ENCODE measurements at regions not wholly inside any gene's neighbourhood (a gene's known extent, or its start where the extent isn't known, plus 50 kb on each side); places are given as distances from the start of the nearest gene placed in this dataset.
"Not testable (repeated sequence)": the region's sequence is repeated elsewhere in the genome, so short reads cannot be mapped to it uniquely, and the experiment has no call there.

DNA sequence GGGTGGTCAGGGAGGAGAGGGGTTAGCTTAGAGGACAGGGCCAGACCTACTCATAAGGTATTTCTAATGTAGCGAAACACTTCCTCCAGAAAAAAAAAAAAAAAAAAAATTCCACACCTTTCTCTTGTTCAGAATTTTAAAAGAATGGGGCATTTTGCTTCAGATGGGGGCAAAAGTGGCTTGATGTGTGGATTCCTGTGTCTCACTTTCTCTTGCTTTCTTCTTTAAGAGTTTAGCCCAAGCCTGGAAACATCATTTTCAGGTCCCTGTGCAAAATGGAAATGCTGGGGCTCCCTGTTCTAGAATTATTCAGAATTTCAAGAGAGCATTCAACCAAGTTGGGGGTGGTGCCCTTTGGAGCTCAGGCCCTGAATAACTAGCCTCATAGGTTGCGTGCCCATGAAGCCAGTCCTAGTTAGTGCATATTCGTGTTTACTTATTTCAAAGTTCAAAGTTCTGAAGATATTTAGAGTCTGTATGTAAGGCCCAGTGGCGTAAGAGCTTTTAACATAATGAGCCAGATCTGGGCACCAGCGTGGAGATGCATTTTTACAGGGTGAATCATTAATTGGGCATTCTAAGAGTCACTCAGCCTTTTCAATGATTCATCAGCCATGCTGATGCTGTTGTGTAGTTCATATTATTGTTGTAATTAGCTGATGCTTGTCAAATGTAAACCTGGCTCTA lies 104.5 kb downstream of the RPLP1 start:
- Mint-ChIP-seq H3K36me3 (peaks cover under 1% of the 10 kb centered on the region), H3K27me3 (peaks cover 17% of the 10 kb centered on the region), H3K4me3 (no peak overlapping the region), H3K4me1 (no peaks in the 10 kb centered on the region), H3K27ac (no peak overlapping the region), H3K9me3 (peaks cover 3% of the 10 kb centered on the region)
- ATAC-seq = no peak

DNA sequence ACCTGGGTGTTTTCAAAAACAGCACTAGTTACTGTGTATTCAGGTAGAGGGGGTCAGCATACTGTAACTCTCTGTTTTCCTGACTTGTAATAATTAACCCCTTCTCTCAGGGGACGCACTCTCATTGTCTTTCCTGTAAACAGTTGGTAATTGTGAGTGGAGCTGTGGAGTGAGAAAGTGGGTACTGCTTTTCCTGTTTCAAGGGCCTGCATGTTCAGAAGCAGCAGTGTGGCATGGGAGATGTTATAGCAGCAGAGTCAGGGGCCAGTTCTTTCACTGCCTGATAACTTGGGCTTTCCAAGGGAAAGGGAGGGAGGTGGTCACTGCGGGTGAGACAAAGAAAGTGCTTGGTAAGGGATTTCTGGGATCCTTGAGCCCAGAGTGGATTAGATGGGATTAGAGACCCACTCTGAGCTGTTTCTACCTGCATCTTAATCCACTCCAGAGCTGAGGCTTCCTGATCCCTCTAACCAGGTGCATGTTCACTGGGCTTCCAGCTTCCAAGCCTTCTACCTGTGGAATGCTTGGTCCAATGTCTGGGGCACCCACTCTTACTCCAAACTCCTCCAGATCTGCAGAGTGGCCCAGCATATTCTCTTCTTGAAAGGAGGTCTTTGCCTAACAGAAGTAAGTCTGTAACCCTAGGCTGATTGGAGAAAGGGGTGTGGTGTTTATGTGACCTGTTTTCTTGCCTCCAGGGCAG lies 105.2 kb downstream of the RPLP1 start:
- Mint-ChIP-seq H3K27ac (no peak overlapping the region), H3K27me3 (peaks cover 15% of the 10 kb centered on the region)

DNA sequence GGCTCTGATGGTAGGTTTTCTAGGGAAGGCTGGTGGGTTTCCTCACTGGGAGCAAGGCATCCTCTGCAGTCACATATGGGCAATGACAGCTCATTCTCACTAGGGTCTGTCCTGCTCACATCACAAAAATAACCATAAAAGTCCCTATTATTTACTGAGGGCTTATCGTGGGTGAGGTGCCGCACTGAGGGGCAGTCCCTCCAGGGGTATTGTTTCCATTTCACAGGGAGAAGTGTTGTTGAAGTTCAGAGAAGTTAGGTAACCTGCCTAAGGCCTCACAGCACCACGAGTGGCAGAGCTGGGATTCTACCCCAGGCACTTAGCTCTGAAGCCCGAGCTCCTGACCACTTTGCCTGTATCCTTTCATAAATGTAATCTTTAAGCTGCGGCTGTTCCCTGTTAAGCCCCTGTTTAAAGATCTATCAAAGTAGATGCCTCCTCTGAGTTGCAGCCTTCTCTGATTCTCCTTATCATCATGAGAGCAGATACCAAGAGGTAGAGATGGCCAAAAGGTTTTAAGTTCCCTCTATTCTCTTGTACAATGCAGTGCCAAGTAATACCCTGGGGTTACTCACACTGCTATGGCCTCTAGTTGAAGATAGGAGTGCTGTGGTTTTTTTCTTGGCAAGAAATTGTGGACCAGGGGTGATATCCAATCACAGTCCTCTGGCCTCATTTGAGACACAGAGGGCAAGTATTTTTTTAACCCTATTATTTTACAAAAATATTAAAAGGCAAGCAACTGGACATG lies 107.0 kb downstream of the RPLP1 start:
- Mint-ChIP-seq H3K4me1 (no peaks in the 10 kb centered on the region), H3K27me3 (peaks cover 22% of the 10 kb centered on the region), H3K27ac (no peak overlapping the region), H3K9me3 (no peaks in the 10 kb centered on the region), H3K36me3 (no peaks in the 10 kb centered on the region), H3K4me3 (no peak overlapping the region)
- no peak for ATAC-seq

More for the DNA sequence above, 105.2 kb downstream of the RPLP1 start:
- no peak for ATAC-seq
- Mint-ChIP-seq H3K4me1 (no peaks in the 10 kb centered on the region), H3K9me3 (no peaks in the 10 kb centered on the region), H3K36me3 (no peaks in the 10 kb centered on the region), H3K4me3 (no peak overlapping the region)

DNA sequence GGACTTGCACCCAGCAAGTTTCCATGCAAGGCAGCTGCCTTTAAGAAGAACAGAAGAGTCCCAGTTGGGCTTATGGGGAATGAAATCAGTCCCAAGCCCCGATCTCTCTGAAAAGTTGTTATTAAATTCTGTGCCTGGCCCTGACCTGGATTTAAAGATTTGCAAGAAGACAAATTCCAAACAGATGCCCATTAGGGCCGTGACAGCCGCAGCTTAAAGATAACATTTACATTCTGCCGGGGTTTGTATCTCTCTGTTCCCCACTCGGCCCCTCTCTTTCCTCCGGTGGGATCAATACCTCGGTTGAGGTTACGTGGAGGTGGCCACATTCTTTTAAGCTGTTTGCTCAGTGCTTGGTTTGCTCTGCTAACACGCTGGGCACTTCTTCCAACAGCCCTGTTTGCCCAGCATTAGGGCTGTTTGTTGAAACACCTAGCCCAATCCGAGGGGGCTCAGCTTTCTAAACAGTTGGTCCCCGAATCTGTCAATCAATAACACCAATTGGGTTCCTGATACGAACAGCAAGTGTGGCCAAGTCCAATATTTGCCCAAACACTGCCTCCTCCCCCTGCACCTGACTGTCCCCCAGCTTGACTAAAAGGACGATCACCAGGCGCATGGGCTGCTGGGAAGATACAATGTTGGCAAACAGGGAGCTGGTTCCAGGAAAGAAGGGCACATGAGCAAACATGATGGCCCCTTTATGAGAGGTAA lies 108.6 kb downstream of the RPLP1 start:
- Mint-ChIP-seq H3K27me3 (peaks cover 27% of the 10 kb centered on the region), H3K27ac (no peak overlapping the region), H3K9me3 (no peaks in the 10 kb centered on the region), H3K36me3 (no peaks in the 10 kb centered on the region), H3K4me1 (no peaks in the 10 kb centered on the region), H3K4me3 (no peak overlapping the region)
- ATAC-seq = no peak

DNA sequence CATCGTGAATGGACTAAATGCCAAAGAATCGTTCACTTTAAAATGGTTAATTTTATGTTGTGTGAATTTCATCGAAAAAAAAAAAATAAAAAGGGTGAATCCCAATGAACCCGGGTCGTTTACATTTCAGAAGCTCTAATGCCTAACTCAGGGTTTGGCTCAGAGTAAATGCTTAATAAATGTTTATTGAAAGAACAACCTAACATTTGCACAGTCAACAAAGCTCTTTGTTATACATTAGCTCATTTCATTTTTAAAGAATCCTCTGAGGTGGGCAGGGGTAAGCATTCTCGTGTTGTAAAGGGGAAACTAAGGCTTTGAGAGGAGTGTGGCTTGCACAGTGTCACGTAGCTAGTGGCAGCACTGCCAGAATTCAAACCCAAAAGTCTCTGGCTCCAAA lies 109.5 kb downstream of the RPLP1 start:
- H3K9me3 Mint-ChIP-seq = no peaks in the 10 kb centered on the region
- no peak for ATAC-seq
- H3K4me1 Mint-ChIP-seq = no peaks in the 10 kb centered on the region
- no peaks in the 10 kb centered on the region for H3K36me3 Mint-ChIP-seq
- H3K27me3 Mint-ChIP-seq = peaks cover 31% of the 10 kb centered on the region
- H3K4me3 Mint-ChIP-seq = no peak overlapping the region
- H3K27ac Mint-ChIP-seq = no peak overlapping the region

DNA sequence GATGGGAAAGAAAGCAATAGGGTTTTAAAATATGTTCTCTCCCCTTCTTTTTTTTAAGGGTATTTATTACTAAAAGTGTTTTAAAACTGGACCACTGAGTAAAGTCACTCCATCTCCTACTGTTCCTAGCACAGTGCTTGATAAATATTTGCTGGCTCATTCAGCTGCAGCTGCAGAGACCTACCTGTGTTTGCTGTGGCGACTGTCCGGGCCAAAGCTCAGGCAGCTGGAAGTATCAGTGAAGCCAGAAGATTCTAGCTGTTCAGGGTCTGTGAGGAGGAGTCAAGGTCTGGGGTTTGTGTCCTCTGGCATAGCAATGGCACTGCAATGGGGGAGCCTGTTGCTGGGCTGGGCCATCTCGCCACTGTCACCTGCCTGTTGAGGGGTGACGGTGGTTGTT lies 109.9 kb downstream of the RPLP1 start:
- no peak overlapping the region for H3K4me3 Mint-ChIP-seq

DNA sequence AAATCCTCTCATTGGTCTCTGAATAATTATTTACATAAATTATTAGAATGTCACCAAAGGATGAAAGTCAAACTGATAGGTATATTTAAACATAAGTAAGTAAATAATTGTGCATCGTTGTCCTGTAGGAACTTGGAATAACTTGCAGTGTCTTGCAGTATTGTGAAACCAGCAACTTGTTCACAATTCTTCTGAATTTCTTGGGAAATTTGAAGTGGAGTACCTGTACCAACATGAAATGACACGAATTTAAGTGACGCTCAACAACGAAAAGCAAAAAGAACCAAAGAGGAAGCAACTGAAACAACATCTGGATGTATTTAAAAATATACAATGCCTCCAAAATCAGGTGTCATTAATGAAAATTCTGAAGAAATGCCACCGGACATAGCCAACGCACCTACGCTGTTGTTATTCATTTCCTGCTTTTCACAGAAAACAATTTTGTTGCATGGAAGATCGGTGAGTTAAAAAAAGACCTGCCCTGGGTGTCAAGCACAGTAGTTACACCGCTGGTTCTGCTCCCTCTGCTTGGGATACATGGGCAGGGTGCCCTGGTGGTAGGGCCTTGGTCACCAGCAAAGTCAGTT lies 112.5 kb downstream of the RPLP1 start:
- Mint-ChIP-seq H3K36me3 (no peaks in the 10 kb centered on the region), H3K27me3 (peaks cover 31% of the 10 kb centered on the region), H3K27ac (no peak overlapping the region), H3K9me3 (no peaks in the 10 kb centered on the region), H3K4me1 (no peaks in the 10 kb centered on the region), H3K4me3 (no peak overlapping the region)
- no peak for ATAC-seq

More for the DNA sequence above, 109.9 kb downstream of the RPLP1 start:
- no peaks in the 10 kb centered on the region for H3K9me3 Mint-ChIP-seq
- no peak overlapping the region for H3K27ac Mint-ChIP-seq
- H3K4me1 Mint-ChIP-seq = no peaks in the 10 kb centered on the region
- H3K27me3 Mint-ChIP-seq = peaks cover 31% of the 10 kb centered on the region
- H3K36me3 Mint-ChIP-seq = no peaks in the 10 kb centered on the region
- no peak for ATAC-seq

DNA sequence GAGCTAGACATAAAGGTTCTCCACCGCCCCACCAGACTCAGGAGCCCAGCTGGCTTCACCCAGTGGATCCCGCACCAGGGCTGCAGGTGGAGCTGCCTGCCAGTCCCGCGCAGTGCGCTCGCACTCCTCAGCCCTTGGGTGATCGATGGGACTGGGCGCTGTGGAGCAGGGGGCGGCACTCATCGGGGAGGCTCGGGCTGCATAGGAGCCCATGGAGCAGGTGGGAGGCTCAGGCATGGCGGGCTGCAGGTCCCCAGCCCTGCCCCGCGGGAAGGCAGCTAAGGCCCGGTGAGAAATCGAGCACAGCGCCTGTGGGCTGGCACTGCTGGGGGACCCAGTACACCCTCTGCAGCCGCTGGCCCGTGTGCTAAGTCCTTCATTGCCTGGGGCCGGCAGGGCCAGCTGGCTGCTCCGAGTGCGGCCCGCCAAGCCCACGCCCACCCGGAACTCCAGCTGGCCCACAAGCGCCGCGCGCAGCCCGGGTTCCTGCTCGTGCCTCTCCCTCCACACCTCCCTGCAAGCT lies 114.7 kb downstream of the RPLP1 start:
- not testable (repeated sequence) for H3K36me3 Mint-ChIP-seq, H3K4me1 Mint-ChIP-seq, H3K9me3 Mint-ChIP-seq, H3K4me3 Mint-ChIP-seq, ATAC-seq, H3K27ac Mint-ChIP-seq
- H3K27me3 Mint-ChIP-seq = peaks cover 20% of the 10 kb centered on the region

DNA sequence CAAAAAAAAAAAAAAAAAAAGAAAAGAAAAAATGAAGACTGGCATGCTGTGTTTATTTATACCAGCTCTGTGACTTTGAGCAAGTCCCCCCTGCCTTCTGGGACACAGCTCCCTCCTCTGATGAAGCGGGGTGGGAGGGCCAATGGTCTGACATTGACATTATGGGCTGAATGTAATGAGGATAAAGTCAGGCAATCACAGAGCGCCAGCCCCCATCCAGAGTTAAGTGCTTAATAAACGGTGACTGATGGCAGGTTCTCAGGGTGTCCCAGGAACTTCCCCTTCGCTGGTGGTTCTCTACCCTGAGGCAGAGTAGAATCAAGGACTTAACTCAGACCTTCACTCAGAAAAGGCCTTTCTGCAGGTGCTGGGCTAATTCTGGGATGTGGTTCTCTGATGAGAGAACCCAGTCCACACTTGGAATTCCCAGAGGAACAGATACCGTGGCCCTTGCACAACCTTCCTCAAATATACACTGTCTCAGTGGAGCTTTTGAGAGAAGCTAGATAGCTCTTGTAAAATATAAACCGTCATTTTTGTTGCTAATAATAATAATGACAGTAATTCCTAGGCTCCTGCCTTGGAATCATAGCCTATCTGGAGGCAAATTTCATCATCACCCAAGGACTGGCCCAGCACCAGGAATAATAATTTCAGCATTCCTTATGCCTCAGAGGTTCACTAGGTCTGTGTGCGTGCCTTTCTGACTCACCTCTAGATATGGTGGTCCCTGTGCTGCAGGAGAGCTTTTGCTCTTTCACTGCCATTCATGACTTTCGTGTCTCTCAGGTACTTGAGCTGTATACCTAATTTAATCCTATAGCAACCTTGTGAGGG lies 115.8 kb downstream of the RPLP1 start:
- Mint-ChIP-seq H3K36me3 (no peaks in the 10 kb centered on the region), H3K4me1 (no peaks in the 10 kb centered on the region), H3K27me3 (peaks cover 11% of the 10 kb centered on the region), H3K9me3 (no peaks in the 10 kb centered on the region), H3K4me3 (no peak overlapping the region), H3K27ac (no peak overlapping the region)
- no peak for ATAC-seq

DNA sequence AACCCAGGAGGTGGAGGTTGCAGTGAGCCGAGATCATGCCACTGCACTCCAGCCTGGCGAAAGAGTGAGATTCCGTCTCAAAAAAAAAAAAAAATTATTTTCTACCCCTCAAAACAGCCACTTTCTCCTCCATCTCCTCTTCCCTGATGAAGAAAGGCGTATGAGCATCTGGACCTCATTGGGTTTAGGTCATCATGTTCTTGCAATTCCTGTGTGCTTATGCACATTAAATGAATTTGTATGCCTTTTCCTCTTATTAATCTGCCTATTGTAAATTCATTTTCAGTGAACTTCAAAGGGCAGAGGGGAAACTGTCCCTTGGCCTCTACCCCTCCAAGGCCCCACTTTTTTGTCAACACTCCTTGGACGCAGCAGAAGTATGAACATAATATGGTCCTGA lies 117.8 kb downstream of the RPLP1 start:
- no peaks in the 10 kb centered on the region for H3K9me3 Mint-ChIP-seq
- no peak overlapping the region for H3K27ac Mint-ChIP-seq
- ATAC-seq = no peak
- no peaks in the 10 kb centered on the region for H3K36me3 Mint-ChIP-seq
- peaks cover 20% of the 10 kb centered on the region for H3K4me1 Mint-ChIP-seq
- H3K27me3 Mint-ChIP-seq = peaks cover 9% of the 10 kb centered on the region
- H3K4me3 Mint-ChIP-seq = no peak overlapping the region

DNA sequence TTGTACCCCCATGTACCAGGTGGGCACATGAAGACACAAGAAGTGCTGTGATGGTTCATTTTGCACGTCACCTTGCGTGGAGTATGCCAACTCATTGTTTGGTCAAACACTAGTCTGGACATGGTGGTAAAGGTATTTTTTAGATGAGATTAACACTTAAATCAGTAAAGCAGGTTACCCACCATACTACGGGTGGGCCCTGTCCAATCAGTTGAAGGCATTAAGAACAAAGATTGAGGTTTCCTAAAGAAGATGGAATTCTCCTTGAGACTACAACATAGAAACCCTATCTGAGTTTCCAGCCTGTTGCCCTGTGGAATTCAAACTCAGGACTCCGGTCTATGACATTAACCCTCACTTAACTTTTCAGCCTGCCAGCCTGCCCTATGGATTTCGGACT lies 118.4 kb downstream of the RPLP1 start:
- Mint-ChIP-seq H3K27ac (no peak overlapping the region), H3K27me3 (peaks cover 6% of the 10 kb centered on the region)

DNA sequence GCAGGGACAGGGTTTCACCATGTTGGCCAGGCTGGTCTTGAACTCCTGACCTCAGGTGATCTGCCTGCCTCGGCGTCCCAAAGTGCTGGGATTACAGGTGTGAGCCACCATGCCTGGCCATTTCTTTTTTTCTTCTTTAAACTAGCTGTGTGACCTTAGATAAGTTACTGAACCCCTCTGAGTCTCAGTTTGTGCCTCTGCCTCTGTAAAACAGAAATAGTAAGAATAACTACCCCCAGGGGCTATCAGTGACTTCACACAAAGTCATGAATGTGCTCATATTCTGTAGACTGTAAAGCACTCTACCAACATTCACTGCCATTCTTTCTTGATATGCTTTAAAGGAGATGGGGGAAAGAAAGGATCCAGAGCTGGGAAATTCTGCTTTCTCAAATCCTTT lies 120.7 kb downstream of the RPLP1 start:
- not testable (repeated sequence) for H3K27ac Mint-ChIP-seq, H3K9me3 Mint-ChIP-seq, ATAC-seq, H3K36me3 Mint-ChIP-seq, H3K27me3 Mint-ChIP-seq, H3K4me3 Mint-ChIP-seq
- peaks cover 45% of the 10 kb centered on the region for H3K4me1 Mint-ChIP-seq

More for the DNA sequence above, 118.4 kb downstream of the RPLP1 start:
- no peak for ATAC-seq
- H3K9me3 Mint-ChIP-seq = no peaks in the 10 kb centered on the region
- H3K4me1 Mint-ChIP-seq = peaks cover 25% of the 10 kb centered on the region
- no peaks in the 10 kb centered on the region for H3K36me3 Mint-ChIP-seq
- H3K4me3 Mint-ChIP-seq = no peak overlapping the region

DNA sequence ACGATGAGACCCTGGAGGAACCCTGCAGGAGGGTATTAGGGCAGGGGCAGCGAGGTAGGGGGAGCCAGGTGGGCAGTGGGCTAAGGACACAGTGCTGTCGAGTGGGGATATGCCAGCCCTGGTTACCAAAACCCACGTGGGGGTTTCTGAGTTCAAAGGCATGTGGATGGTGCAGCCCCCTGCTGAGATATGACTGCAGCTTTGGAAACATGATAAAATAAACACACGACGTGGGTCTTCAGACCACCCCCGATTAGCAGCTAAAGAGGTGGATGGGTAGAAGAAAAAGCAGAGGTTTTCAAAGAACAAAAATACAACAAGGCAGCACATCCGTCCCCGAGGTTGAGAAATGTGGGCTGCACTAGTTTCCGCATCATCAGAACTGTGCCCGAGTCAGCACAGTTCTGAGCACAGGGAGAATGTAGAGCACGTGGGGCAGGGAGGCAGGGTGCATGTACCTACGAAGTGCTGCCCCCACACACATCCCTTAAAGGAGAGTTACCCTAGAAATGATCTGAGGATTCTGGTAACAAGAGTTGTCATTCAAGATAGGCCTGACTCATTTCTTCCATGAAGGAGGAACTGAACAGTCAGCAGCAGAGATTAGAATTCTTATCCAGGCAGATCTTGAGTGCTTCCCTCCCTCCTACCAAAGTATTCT lies 121.3 kb downstream of the RPLP1 start:
- Mint-ChIP-seq H3K27ac (peak overlapping the region; percentile 55), H3K4me3 (no peak overlapping the region), H3K27me3 (peaks cover 11% of the 10 kb centered on the region), H3K4me1 (peaks cover 46% of the 10 kb centered on the region), H3K9me3 (no peaks in the 10 kb centered on the region), H3K36me3 (no peaks in the 10 kb centered on the region)
- ATAC-seq = peak; percentile 65

DNA sequence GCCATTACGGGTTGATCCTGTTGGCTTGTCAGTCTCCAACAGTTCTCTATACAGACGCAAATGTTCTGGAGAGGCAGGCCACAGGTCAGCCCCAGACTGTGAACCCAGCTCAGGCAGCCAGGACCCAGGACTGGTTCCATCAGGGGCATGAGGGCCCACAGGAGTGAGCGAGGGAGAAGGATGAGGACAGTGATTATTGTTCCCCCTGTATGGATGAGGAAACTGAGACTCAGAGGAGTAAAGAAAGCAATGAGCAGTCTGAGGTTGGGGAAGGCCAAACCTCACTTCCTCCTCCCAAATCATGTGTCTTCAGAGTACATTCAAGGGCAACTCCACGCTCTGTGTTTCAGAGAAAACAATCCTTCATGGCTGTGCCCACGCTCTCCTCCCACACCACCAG lies 121.9 kb downstream of the RPLP1 start:
- peak; percentile 3 for ATAC-seq
- Mint-ChIP-seq H3K27me3 (peaks cover 11% of the 10 kb centered on the region), H3K27ac (peak overlapping the region; percentile 55), H3K4me3 (no peak overlapping the region), H3K36me3 (no peaks in the 10 kb centered on the region), H3K4me1 (peaks cover 46% of the 10 kb centered on the region), H3K9me3 (no peaks in the 10 kb centered on the region)

Data from stimulated activated memory B cell treated with anti-CD40 and anti-IgM and Interleukin-4, amounts not matched to agents 10 μg/mL and 1 μg/mL and 100 μg/mL, for 72 hours (primary cell).